GM23338 (cell line): ENCODE measurements at regions not wholly inside any gene's neighbourhood (a gene's known extent, or its start where the extent isn't known, plus 50 kb on each side); places are given as distances from the start of the nearest gene placed in this dataset.
A peak's percentile ranks its signal among the peaks of the same experiment; 100 is the strongest.

Source experiments
- ATAC-seq: fragments of 200-7000 bp; cut with Tn5 transposase; 3 replicates; pipeline ENCODE4 v1.9.1; 2020
- DNase-seq: peaks from one replicate; pipeline ENCODE4 v3.0.0-alpha.2; 2015; ENCODE audit warnings: low spot score
- H2AFZ ChIP-seq: fragments of 200-600 bp; sonication (generic); 2 replicates; pipeline ENCODE4 v1.8.0; 2016; ENCODE audit warnings: antibody characterized with exemption, mild to moderate bottlenecking, moderate library complexity
- H3F3A ChIP-seq: fragments of 200-600 bp; sonication (generic); replicated peaks from 2 replicates; pipeline ENCODE4 v1.8.0; 2017; ENCODE audit warnings: antibody characterized with exemption, mixed run types, low read depth
- H3K27ac ChIP-seq: fragments of 200-600 bp; sonication (generic); 2 replicates; pipeline ENCODE4 v1.6.1; 2016; ENCODE audit warnings: low read depth
- H3K27me3 ChIP-seq: fragments of 200-600 bp; sonication (generic); 2 replicates; pipeline ENCODE4 v1.8.0; 2016; ENCODE audit warnings: mild to moderate bottlenecking, mixed run types, moderate library complexity; ENCODE audit not compliant: insufficient read depth
- H3K36me3 ChIP-seq: fragments of 200-600 bp; sonication (generic); 2 replicates; pipeline ENCODE4 v1.8.0; 2016; ENCODE audit warnings: mild to moderate bottlenecking; ENCODE audit not compliant: insufficient read depth
- H3K4me1 ChIP-seq: fragments of 200-600 bp; sonication (generic); 2 replicates; pipeline ENCODE4 v1.8.0; 2016; ENCODE audit warnings: mild to moderate bottlenecking, moderate library complexity; ENCODE audit not compliant: insufficient read depth
- H3K4me2 ChIP-seq: fragments of 200-600 bp; sonication (generic); 2 replicates; pipeline ENCODE4 v1.7.1; 2017; ENCODE audit warnings: mixed run types
- H3K4me3 ChIP-seq: fragments of 200-600 bp; sonication (generic); 2 replicates; pipeline ENCODE4 v1.6.1; 2016; ENCODE audit warnings: mixed run types
- H3K79me2 ChIP-seq: fragments of 200-600 bp; sonication (generic); replicated peaks from 2 replicates; pipeline ENCODE4 v1.8.0; 2017; ENCODE audit warnings: mild to moderate bottlenecking; ENCODE audit not compliant: insufficient read depth
- H3K9me2 ChIP-seq: fragments of 200-600 bp; sonication (generic); 2 replicates; pipeline ENCODE4 v1.8.0; 2017; ENCODE audit not compliant: insufficient read depth
- H4K20me1 ChIP-seq: fragments of 200-600 bp; sonication (generic); replicated peaks from 2 replicates; pipeline ENCODE4 v1.8.0; 2017; ENCODE audit warnings: mild to moderate bottlenecking; ENCODE audit not compliant: insufficient read depth
- H3K27ac Mint-ChIP-seq: 2 replicates; pipeline ENCODE4 v1.8.0; 2020; ENCODE audit warnings: inconsistent platforms, mild to moderate bottlenecking, moderate library complexity, mixed read lengths
- H3K27me3 Mint-ChIP-seq: 3 replicates; pipeline ENCODE4 v1.8.0; 2022; ENCODE audit warnings: low read depth, mild to moderate bottlenecking, moderate library complexity, mixed read lengths, inconsistent platforms; ENCODE audit not compliant: insufficient read depth, poor library complexity
- H3K36me3 Mint-ChIP-seq: 3 replicates; pipeline ENCODE4 v1.8.0; 2021; ENCODE audit warnings: low read depth, mild to moderate bottlenecking, inconsistent platforms, moderate library complexity, mixed read lengths
- H3K4me1 Mint-ChIP-seq: 3 replicates; pipeline ENCODE4 v1.8.0; 2020; ENCODE audit warnings: mild to moderate bottlenecking, inconsistent platforms, mixed read lengths
- H3K4me3 Mint-ChIP-seq: 3 replicates; pipeline ENCODE4 v1.8.0; 2021; ENCODE audit warnings: moderate library complexity, mild to moderate bottlenecking, inconsistent platforms, mixed read lengths
- H3K9me3 Mint-ChIP-seq: 3 replicates; pipeline ENCODE4 v1.8.0; 2020; ENCODE audit warnings: moderate library complexity, mild to moderate bottlenecking, inconsistent platforms, mixed read lengths
- CREB1 ChIP-seq: fragments of 250-450 bp; sonication (Bioruptor Pico); IDR thresholded peaks from 2 replicates; pipeline ENCODE4 v1.5.0; 2020; ENCODE audit warnings: low read depth, mild to moderate bottlenecking, moderate library complexity
- EZH2 ChIP-seq: fragments of 200-600 bp; sonication (generic); IDR thresholded peaks from one replicate; pipeline ENCODE4 v1.8.0; 2017; ENCODE audit warnings: antibody characterized with exemption, mild to moderate bottlenecking, low read depth; ENCODE audit not compliant: unreplicated experiment
- EZH2phosphoT487 ChIP-seq: fragments of 200-600 bp; sonication (generic); IDR thresholded peaks from one replicate; pipeline ENCODE4 v1.8.1; 2018; ENCODE audit warnings: antibody characterized with exemption; ENCODE audit not compliant: unreplicated experiment
- JUNB ChIP-seq: IDR thresholded peaks from one replicate; pipeline ENCODE4 v1.6.1; 2016; ENCODE audit warnings: antibody characterized with exemption; ENCODE audit not compliant: unreplicated experiment
- NANOG ChIP-seq: IDR thresholded peaks from 2 replicates; pipeline ENCODE4 v1.6.1; 2016; ENCODE audit warnings: antibody characterized with exemption, borderline replicate concordance
- POLR2AphosphoS5 ChIP-seq: IDR thresholded peaks from 2 replicates; pipeline ENCODE4 v1.6.1; 2016; ENCODE audit warnings: antibody characterized with exemption, low read depth
- STAT1 ChIP-seq: IDR thresholded peaks from one replicate; pipeline ENCODE4 v1.6.1; 2016; ENCODE audit warnings: antibody characterized with exemption; ENCODE audit not compliant: unreplicated experiment
- ZNF114 ChIP-seq: fragments of 250-450 bp; sonication (Bioruptor Pico); IDR thresholded peaks from 2 replicates; pipeline ENCODE4 v1.5.0; 2020; ENCODE audit warnings: mild to moderate bottlenecking, moderate library complexity
- ZNF331 ChIP-seq: fragments of 250-450 bp; sonication (Bioruptor Pico); IDR thresholded peaks from 2 replicates; pipeline ENCODE4 v1.5.0; 2020; ENCODE audit warnings: low read depth, mild to moderate bottlenecking, moderate library complexity
- TF ChIP-seq, protein P1 (sequence below): fragments of 250-450 bp; sonication (Bioruptor Pico); IDR thresholded peaks from 2 replicates; pipeline ENCODE4 v1.5.0; 2020; ENCODE audit warnings: mild to moderate bottlenecking, moderate library complexity
- TF ChIP-seq, protein P2 (sequence below), 2 experiments: fragments of 200-600 bp in 1 of 2; sonication (generic) in 1 of 2; conservative IDR thresholded peaks; 2 replicates each; pipeline versions ENCODE4 v1.5.1 to v1.6.1; 2016 to 2017; ENCODE audit warnings: antibody characterized with exemption in 2 of 2, low read depth in 2 of 2, mild to moderate bottlenecking in 2 of 2, moderate library complexity in 1 of 2
- TF ChIP-seq, protein P3 (sequence below): IDR thresholded peaks from 2 replicates; pipeline ENCODE4 v1.6.1; 2016; ENCODE audit warnings: antibody characterized with exemption
- TF ChIP-seq, protein P4 (sequence below): IDR thresholded peaks from one replicate; pipeline ENCODE4 v1.6.1; 2018; ENCODE audit warnings: antibody characterized with exemption; ENCODE audit not compliant: unreplicated experiment

DNA sequence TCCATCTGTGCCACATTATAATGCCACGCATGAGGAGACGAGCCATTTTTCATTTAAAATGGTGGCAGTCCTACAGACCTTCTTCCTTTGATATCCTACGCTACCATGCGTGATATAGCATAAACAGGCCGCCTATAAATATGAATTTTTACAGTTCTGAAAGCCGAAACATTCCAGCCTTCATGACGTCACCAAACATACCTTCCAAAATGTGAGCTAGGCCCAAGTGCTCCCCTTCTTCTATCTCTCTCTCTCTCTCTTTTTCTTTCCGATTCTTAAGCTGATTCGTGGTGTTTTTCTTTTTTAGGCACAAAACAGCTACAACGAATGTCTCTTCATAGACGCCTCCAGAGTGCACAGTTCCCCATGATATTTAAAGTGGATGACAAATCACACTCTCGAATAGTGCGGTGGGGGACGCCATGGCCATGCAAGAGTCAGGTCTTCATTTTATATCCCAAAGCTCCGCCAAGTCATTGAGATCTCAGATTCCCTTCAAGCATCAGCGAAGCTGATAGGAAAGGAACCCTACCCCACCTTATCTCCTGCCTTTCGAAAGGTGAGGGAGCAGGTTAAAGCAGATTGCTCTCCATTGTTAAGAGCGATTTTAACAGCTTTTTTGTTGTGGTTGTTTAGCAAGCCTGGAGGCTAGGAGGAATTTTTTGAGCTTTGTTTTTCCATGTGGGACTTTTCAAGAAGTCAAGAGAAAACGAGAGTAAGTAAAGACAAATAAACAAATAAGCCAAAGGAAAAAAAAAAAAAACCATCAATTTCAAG, 436.3 kb downstream of the CMPK2 start:
- no peaks in the 10 kb centered on the region for H3K79me2 ChIP-seq
- H2AFZ ChIP-seq = 0 out of 2 replicates have a peak overlapping the region, but pooled peaks have one; percentile 18
- H3K27ac ChIP-seq = no peak overlapping the region
- H3K27me3 ChIP-seq = no peaks in the 10 kb centered on the region
- peaks cover 6% of the 10 kb centered on the region; the same call in 1 of the 3 replicates for H3K36me3 Mint-ChIP-seq
- TF ChIP-seq NANOG (no peak), ZNF114 (CRISPR knock-in tag) (no peak), STAT1 (no peak), POLR2AphosphoS5 (no peak), EZH2 (no peak), ZNF331 (CRISPR knock-in tag) (no peak), EZH2phosphoT487 (no peak), CREB1 (no peak), JUNB (no peak)
- TF ChIP-seq, protein P1, sequence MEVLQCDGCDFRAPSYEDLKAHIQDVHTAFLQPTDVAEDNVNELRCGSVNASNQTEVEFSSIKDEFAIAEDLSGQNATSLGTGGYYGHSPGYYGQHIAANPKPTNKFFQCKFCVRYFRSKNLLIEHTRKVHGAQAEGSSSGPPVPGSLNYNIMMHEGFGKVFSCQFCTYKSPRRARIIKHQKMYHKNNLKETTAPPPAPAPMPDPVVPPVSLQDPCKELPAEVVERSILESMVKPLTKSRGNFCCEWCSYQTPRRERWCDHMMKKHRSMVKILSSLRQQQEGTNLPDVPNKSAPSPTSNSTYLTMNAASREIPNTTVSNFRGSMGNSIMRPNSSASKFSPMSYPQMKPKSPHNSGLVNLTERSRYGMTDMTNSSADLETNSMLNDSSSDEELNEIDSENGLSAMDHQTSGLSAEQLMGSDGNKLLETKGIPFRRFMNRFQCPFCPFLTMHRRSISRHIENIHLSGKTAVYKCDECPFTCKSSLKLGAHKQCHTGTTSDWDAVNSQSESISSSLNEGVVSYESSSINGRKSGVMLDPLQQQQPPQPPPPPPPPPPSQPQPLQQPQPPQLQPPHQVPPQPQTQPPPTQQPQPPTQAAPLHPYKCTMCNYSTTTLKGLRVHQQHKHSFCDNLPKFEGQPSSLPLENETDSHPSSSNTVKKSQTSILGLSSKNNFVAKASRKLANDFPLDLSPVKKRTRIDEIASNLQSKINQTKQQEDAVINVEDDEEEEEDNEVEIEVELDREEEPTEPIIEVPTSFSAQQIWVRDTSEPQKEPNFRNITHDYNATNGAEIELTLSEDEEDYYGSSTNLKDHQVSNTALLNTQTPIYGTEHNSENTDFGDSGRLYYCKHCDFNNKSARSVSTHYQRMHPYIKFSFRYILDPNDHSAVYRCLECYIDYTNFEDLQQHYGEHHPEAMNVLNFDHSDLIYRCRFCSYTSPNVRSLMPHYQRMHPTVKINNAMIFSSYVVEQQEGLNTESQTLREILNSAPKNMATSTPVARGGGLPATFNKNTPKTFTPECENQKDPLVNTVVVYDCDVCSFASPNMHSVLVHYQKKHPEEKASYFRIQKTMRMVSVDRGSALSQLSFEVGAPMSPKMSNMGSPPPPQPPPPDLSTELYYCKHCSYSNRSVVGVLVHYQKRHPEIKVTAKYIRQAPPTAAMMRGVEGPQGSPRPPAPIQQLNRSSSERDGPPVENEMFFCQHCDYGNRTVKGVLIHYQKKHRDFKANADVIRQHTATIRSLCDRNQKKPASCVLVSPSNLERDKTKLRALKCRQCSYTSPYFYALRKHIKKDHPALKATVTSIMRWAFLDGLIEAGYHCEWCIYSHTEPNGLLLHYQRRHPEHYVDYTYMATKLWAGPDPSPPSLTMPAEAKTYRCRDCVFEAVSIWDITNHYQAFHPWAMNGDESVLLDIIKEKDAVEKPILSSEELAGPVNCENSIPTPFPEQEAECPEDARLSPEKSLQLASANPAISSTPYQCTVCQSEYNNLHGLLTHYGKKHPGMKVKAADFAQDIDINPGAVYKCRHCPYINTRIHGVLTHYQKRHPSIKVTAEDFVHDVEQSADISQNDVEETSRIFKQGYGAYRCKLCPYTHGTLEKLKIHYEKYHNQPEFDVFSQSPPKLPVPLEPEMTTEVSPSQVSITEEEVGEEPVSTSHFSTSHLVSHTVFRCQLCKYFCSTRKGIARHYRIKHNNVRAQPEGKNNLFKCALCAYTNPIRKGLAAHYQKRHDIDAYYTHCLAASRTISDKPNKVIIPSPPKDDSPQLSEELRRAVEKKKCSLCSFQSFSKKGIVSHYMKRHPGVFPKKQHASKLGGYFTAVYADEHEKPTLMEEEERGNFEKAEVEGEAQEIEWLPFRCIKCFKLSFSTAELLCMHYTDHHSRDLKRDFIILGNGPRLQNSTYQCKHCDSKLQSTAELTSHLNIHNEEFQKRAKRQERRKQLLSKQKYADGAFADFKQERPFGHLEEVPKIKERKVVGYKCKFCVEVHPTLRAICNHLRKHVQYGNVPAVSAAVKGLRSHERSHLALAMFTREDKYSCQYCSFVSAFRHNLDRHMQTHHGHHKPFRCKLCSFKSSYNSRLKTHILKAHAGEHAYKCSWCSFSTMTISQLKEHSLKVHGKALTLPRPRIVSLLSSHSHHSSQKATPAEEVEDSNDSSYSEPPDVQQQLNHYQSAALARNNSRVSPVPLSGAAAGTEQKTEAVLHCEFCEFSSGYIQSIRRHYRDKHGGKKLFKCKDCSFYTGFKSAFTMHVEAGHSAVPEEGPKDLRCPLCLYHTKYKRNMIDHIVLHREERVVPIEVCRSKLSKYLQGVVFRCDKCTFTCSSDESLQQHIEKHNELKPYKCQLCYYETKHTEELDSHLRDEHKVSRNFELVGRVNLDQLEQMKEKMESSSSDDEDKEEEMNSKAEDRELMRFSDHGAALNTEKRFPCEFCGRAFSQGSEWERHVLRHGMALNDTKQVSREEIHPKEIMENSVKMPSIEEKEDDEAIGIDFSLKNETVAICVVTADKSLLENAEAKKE (CRISPR knock-in tag) = no peak
- TF ChIP-seq, protein P2, sequence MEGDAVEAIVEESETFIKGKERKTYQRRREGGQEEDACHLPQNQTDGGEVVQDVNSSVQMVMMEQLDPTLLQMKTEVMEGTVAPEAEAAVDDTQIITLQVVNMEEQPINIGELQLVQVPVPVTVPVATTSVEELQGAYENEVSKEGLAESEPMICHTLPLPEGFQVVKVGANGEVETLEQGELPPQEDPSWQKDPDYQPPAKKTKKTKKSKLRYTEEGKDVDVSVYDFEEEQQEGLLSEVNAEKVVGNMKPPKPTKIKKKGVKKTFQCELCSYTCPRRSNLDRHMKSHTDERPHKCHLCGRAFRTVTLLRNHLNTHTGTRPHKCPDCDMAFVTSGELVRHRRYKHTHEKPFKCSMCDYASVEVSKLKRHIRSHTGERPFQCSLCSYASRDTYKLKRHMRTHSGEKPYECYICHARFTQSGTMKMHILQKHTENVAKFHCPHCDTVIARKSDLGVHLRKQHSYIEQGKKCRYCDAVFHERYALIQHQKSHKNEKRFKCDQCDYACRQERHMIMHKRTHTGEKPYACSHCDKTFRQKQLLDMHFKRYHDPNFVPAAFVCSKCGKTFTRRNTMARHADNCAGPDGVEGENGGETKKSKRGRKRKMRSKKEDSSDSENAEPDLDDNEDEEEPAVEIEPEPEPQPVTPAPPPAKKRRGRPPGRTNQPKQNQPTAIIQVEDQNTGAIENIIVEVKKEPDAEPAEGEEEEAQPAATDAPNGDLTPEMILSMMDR (conservative IDR thresholded peaks at IDR 0.05; ENCODE audit: low read depth in 2 of 2) = no peak
- TF ChIP-seq, protein P3, sequence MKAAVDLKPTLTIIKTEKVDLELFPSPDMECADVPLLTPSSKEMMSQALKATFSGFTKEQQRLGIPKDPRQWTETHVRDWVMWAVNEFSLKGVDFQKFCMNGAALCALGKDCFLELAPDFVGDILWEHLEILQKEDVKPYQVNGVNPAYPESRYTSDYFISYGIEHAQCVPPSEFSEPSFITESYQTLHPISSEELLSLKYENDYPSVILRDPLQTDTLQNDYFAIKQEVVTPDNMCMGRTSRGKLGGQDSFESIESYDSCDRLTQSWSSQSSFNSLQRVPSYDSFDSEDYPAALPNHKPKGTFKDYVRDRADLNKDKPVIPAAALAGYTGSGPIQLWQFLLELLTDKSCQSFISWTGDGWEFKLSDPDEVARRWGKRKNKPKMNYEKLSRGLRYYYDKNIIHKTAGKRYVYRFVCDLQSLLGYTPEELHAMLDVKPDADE = no peak
- TF ChIP-seq, protein P4, sequence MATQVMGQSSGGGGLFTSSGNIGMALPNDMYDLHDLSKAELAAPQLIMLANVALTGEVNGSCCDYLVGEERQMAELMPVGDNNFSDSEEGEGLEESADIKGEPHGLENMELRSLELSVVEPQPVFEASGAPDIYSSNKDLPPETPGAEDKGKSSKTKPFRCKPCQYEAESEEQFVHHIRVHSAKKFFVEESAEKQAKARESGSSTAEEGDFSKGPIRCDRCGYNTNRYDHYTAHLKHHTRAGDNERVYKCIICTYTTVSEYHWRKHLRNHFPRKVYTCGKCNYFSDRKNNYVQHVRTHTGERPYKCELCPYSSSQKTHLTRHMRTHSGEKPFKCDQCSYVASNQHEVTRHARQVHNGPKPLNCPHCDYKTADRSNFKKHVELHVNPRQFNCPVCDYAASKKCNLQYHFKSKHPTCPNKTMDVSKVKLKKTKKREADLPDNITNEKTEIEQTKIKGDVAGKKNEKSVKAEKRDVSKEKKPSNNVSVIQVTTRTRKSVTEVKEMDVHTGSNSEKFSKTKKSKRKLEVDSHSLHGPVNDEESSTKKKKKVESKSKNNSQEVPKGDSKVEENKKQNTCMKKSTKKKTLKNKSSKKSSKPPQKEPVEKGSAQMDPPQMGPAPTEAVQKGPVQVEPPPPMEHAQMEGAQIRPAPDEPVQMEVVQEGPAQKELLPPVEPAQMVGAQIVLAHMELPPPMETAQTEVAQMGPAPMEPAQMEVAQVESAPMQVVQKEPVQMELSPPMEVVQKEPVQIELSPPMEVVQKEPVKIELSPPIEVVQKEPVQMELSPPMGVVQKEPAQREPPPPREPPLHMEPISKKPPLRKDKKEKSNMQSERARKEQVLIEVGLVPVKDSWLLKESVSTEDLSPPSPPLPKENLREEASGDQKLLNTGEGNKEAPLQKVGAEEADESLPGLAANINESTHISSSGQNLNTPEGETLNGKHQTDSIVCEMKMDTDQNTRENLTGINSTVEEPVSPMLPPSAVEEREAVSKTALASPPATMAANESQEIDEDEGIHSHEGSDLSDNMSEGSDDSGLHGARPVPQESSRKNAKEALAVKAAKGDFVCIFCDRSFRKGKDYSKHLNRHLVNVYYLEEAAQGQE = no peak
- no peak overlapping the region for H3K4me3 Mint-ChIP-seq
- no peak overlapping the region for H3K4me2 ChIP-seq
- H3K27ac Mint-ChIP-seq = no peak overlapping the region
- H3K27me3 Mint-ChIP-seq = no peaks in the 10 kb centered on the region
- H3F3A ChIP-seq = no peaks in the 10 kb centered on the region
- H3K4me1 ChIP-seq = no peaks in the 10 kb centered on the region
- no peak overlapping the region for H3K4me3 ChIP-seq
- ATAC-seq = no peak; the same call in 2 of the 3 replicates
- DNase-seq = peak; percentile 15
- peaks cover 75% of the 10 kb centered on the region for H3K9me3 Mint-ChIP-seq
- H3K9me2 ChIP-seq = no peaks in the 10 kb centered on the region
- no peaks in the 10 kb centered on the region; the same call in 2 of the 3 replicates for H3K4me1 Mint-ChIP-seq
- no peaks in the 10 kb centered on the region for H4K20me1 ChIP-seq
- no peaks in the 10 kb centered on the region for H3K36me3 ChIP-seq
